Pancreas (tissue), 10 donors: ENCODE measurements at regions not wholly inside any gene's neighbourhood (a gene's known extent, or its start where the extent isn't known, plus 50 kb on each side); places are given as distances from the start of the nearest gene placed in this dataset.

Experiments used
- ATAC-seq, 4 donors: fragments of 200-7000 bp; cut with Tn5 transposase; one replicate each; pipeline versions ENCODE4 v1.8.0 to v1.9.1; 2020; ENCODE audit warnings: mild to moderate bottlenecking in 4 of 4, moderate library complexity in 4 of 4
- DNase-seq, 6 donors: peaks; one replicate each; pipeline ENCODE4 v3.0.0-alpha.2; 2020
- FAIRE-seq: peaks from 2 replicates; lab custom pipeline; 2012; peaks lifted over from hg19 to GRCh38; lab: Jason Lieb, UNC
- H3K27ac ChIP-seq, 4 donors: fragments of 200-600 bp; sonication (generic); 1 replicate in 3 of 4; 2 replicates in 1 of 4; pipeline versions ENCODE4 v1.5.0 to v1.8.0; 2020
- H3K27me3 ChIP-seq, 4 donors: fragments of 200-600 bp; one replicate each; pipeline ENCODE4 v1.8.0; 2021
- H3K36me3 ChIP-seq, 3 donors: fragments of 200-600 bp; sonication (generic) in 1 of 3; one replicate each; pipeline versions ENCODE4 v1.5.0 to v1.8.0; 2020 to 2021
- H3K4me1 ChIP-seq, 3 donors: fragments of 200-600 bp; one replicate each; pipeline ENCODE4 v1.8.0; 2021
- H3K4me3 ChIP-seq, 4 donors: fragments of 200-600 bp; sonication (generic) in 2 of 4; one replicate each; pipeline versions ENCODE4 v1.5.0 to v1.8.0; 2020 to 2021
- H3K9me3 ChIP-seq, 4 donors: fragments of 200-600 bp; one replicate each; pipeline ENCODE4 v1.8.0; 2021
- WGBS, 2 donors: extraction: QIAGEN DNeasy Blood & Tissue Kit; methylation state at CpG; one replicate each; pipeline ENCODE4 v1.1.7; 2013; 5-methylcytosine and 5-hydroxymethylcytosine counted together
- intact Hi-C, 3 donors: fragments of 100-400 bp; cut with DNase I; formaldehyde crosslinking; loops; one replicate each; pipeline versions ENCODE4 v1.11.1 to v1.14.2; 2022
- TF ChIP-seq, protein P1 (sequence below), 4 donors: fragments of 200-600 bp; sonication (generic) in 3 of 4; IDR thresholded peaks; one replicate each; pipeline versions ENCODE4 v1.5.0 to v1.8.0; 2021; ENCODE audit warnings: antibody characterized with exemption in 4 of 4
- donor health status: healthy with polysubstance abuse.
- donor health status: DM: no; HTN: no; CAD: no; lungs with moderate emphysema.
- donor health status: DM: no; HTN: no; CAD: no.
- donor health status: control.
- donor health status: control.
- donor health status: Bipolar disorder and iron deficiency.
- donor health status: DM: yes; HTN: yes; CAD: no.
- donor health status: DM: no; HTN: no; CAD: no.
- donor health status: DM: no; HTN: no; CAD: no.
- donor health status: DM: yes; HTN: yes; CAD: no.

DNA sequence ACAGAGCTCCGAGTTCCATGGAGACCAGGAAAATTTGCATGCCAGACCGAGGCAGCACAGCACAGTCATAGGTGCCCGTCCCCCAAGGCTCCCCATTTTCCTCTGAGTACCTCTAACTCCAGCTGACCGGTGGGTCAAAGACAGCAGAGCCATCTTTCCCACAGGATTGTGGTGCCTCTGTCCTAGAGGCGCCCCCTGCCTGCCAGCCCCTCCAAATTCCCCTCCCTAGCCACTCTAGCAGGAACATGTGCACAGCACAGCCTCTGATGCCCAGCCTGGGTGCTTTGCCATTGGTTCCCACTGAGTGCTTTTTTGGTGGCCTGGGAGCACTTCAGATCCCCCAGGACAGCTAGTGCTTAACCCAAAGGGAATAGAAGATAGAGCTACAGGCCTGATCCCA is 368.5 kb upstream of the PABPC5 start:
- Histone ChIP-seq H3K4me1 (no peaks in the 10 kb centered on the region), H3K27me3 (peaks cover 0 to 3% (median 0%) of the 10 kb centered on the region in 4 donors), H3K36me3 (no peaks in the 10 kb centered on the region), H3K9me3 (no peaks in the 10 kb centered on the region), H3K4me3 (no peak overlapping the region), H3K27ac (no peak overlapping the region)
- ATAC-seq (no peak), DNase-seq (no peak), FAIRE-seq (no peak)
- 53 to 61% methylated on average over 5 of the region's 5 CpGs for WGBS, 2 donors
- intact Hi-C loops = no loop called here
- TF ChIP-seq, protein P1, sequence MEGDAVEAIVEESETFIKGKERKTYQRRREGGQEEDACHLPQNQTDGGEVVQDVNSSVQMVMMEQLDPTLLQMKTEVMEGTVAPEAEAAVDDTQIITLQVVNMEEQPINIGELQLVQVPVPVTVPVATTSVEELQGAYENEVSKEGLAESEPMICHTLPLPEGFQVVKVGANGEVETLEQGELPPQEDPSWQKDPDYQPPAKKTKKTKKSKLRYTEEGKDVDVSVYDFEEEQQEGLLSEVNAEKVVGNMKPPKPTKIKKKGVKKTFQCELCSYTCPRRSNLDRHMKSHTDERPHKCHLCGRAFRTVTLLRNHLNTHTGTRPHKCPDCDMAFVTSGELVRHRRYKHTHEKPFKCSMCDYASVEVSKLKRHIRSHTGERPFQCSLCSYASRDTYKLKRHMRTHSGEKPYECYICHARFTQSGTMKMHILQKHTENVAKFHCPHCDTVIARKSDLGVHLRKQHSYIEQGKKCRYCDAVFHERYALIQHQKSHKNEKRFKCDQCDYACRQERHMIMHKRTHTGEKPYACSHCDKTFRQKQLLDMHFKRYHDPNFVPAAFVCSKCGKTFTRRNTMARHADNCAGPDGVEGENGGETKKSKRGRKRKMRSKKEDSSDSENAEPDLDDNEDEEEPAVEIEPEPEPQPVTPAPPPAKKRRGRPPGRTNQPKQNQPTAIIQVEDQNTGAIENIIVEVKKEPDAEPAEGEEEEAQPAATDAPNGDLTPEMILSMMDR (IDR thresholded peaks at IDR 0.05) = no peak

DNA sequence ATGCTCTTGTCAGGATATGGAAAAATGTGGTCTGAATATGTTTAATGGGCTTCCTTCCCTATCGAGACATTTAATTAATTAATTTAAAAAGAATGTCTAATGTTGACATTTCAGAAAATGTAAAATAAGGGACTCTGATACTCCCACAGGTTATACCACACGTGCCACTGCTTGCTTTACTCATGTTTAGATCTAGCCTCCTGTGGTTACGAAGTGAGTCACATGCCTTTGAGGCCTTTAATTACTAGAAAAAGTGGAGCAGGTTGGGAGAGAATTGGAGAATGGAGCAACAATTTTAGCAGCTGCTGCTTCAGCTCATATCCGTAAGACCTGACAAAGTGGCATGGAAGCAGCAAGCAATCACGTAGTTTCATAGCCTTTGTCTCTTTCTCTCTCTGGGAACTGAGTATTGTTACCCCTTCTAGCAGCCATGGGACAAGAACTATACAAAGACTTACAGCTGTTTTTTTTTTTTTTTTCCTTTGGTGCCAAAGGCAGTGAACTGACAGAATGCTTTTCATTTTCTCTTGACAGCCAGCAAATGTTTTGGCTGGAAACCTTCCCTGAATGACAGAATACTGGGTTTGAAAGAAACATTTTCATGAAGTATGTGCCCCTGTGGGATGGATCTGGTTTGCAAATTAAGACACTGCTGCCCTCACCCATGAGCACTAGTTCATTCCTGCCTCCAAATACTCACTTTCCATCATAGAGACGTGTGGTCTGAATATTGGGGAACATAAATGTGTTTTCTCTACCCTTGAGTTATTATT is 355.1 kb upstream of the PABPC5 start:
- no peaks in the 10 kb centered on the region for H3K27me3 ChIP-seq
- 46 to 63% methylated on average over 6 of the region's 6 CpGs for WGBS, 2 donors
- ATAC-seq (no peak), DNase-seq (no peak), FAIRE-seq (no peak)
- intact Hi-C loops = no loop called here
- H3K36me3 ChIP-seq = no peaks in the 10 kb centered on the region
- no peak overlapping the region for H3K4me3 ChIP-seq
- H3K4me1 ChIP-seq = no peaks in the 10 kb centered on the region
- no peak overlapping the region for H3K27ac ChIP-seq
- TF ChIP-seq, protein P1 (IDR thresholded peaks at IDR 0.05) = no peak
- H3K9me3 ChIP-seq = no peaks in the 10 kb centered on the region

DNA sequence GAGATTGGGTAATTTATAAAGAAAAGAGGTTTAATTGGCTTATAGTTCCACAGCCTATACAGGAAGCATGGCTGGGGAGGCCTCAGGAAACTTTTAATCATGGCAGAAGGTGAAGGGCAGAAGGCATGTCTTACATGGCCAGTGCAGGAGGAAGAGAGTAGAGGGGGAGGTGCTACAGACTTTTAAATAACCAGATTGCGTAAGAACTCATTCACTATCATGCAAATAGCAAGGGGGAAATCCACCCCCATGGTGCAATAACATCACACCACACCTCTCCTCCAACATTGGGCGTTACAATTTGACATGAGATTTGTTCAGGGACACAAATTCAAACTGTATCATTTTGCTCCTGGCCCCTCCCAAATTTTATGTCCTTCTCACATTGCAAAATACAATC is 353.8 kb upstream of the PABPC5 start:
- Histone ChIP-seq H3K4me1 (no peaks in the 10 kb centered on the region), H3K27me3 (no peaks in the 10 kb centered on the region), H3K27ac (no peak overlapping the region), H3K9me3 (no peaks in the 10 kb centered on the region), H3K4me3 (no peak overlapping the region), H3K36me3 (no peaks in the 10 kb centered on the region)
- FAIRE-seq (no peak), ATAC-seq (no peak), DNase-seq (no peak)
- TF ChIP-seq, protein P1 (IDR thresholded peaks at IDR 0.05) = no peak
- intact Hi-C loops = no loop called here
- WGBS, 2 donors = 38 to 61% methylated on average over 2 of the region's 2 CpGs

DNA sequence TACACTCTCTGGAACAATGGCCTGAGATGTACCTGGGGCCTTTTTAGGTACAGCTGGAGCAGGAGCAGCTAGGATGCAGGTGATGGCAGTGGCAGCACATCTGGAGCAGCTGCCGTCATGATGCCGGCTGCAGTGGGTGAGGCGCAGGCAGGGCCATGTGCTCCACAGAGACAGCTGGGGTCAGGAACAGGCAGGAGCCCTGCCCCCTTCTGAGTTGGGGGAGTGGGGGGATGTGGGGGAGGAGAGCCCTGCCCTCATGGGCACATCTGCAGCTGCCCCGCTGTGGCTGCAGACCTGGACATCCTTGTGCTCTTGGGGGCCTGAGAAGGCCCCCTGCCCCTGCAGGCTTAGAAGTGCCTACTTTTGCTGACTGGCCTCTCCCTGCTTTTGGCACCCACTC is 352.8 kb upstream of the PABPC5 start:
- 84 to 97% methylated on average over 3 to 4 of the region's 4 CpGs for WGBS, 2 donors
- FAIRE-seq (no peak), ATAC-seq (no peak), DNase-seq (peak in 1 of 6 donors; percentile 46)
- H3K27me3 ChIP-seq = no peaks in the 10 kb centered on the region
- H3K36me3 ChIP-seq = no peaks in the 10 kb centered on the region
- no peak overlapping the region for H3K27ac ChIP-seq
- H3K4me3 ChIP-seq = no peak overlapping the region
- TF ChIP-seq, protein P1 (IDR thresholded peaks at IDR 0.05) = no peak
- intact Hi-C loops = no loop called here
- no peaks in the 10 kb centered on the region for H3K9me3 ChIP-seq
- no peaks in the 10 kb centered on the region for H3K4me1 ChIP-seq

DNA sequence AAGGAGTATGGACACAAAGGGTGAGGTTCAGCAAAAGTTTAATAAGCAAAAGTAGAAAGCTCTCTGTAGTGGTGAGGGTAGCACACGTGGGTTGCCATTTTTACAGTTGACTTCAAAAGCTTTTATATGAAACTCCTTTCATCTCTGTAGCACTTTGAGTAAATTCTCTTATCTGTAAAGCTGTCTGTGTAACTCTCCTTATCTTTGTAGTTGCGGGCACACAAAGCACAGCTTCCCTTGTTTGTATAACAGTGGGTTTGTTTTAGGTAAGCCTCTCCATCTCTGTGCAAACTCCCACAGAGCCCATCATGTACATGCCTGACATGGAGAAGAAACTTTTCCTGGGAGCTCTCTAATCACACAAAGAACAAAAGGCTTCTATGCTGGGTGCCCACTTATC is 325.9 kb upstream of the PABPC5 start:
- Histone ChIP-seq H3K27me3 (peaks cover 0 to 4% (median 0%) of the 10 kb centered on the region in 4 donors), H3K36me3 (no peaks in the 10 kb centered on the region), H3K4me3 (no peak overlapping the region), H3K9me3 (no peaks in the 10 kb centered on the region), H3K27ac (no peak overlapping the region), H3K4me1 (no peaks in the 10 kb centered on the region)
- ATAC-seq (no peak), FAIRE-seq (no peak), DNase-seq (no peak)
- intact Hi-C loops = no loop called here
- TF ChIP-seq, protein P1 (IDR thresholded peaks at IDR 0.05) = no peak
- 12 to 15% methylated on average over 2 of the region's 2 CpGs for WGBS, 2 donors
